Hypothalamus (tissue), 51 donors: ENCODE measurements at regions not wholly inside any gene's neighbourhood (a gene's known extent, or its start where the extent isn't known, plus 50 kb on each side); places are given as distances from the start of the nearest gene placed in this dataset.

ENCODE experiments used
- DNase-seq, 51 donors: peaks; one replicate each; lab custom pipeline; 2025; lab: John Stamatoyannopoulos, UW

DNA sequence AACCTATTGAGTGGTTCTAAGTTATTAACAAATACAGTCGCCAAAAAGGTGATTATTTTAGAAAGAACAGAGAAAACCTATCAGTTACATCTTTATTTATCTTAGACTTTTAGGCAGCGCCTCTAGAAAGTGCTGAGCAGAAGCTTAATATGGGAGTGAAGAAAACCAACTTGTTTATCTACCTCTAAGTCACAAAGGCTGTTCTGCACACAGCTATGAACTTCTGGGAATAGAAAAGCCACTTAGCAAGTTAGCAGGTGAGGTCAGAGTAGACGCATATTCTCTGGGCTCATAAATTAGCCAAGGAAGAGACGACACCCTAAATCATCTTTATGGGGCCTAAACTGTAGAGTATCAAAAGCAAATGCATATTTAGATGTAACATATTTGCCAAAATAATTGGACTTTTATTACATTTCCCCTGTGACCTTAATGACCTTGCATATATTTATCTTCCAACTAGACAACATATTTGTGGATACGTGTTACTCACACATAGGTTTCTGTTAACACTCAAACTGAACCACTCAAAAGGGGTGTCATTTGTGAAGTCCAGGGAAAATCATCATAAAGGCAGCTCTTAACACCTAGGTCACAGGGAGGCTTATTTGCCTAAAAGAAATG is 267.1 kb downstream of the ADGB start:
- no peak for DNase-seq

DNA sequence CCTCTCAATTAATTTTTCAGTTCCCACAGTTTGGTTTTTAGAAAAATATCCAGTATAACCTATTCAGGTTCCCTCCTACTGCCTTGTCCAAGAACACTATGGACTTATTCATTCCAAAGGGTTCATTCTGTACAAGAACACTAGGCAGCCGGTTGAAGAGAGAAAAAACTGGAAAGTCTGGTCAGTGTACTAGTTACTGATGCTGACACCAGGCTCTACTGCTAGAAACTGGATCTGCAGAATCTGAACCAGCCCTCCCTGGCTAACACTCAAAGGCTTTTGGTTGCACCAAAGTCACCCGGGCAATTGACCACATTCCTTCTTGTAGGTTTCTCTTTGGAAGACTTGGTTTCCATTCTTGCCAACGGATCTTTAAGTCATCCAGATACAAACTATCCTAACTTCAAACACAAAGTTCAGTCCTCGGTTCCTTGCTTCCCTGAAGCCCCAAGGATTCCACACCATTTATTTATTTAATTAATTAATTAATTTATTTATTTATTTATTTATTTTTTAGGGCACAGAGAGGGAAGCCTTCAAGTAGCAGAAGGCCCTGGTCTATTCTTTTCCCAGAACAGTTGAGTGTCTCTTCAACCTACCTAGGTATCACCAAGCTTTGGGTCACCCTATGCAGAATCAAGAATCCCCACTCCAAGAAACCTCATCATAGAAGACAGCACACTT is 268.1 kb downstream of the ADGB start:
- no peak for DNase-seq

DNA sequence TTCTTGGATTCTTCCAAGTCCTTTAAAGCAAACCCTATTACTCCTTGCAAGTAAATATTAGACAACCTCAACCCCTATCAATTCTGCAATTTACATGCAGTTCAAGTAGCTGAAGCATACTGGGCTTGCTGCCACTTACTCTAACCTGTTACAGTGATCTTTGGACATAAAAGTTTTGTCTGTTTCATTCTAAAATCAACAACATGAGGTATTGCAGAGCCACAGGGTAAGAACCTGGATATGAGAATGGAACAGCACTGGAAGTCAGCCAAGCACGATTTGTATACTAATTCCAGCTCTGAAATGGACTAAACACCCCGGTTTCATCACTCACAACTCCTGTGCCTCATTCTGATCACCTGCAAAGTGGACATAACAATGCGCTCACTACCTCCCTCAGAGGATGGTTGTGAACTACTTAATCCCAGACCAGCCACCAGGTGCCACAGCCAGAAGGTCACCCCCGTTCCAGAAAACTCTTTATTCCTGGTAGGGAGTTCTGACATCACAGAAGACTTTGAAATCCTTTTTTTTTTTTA is 270.0 kb downstream of the ADGB start:
- no peak for DNase-seq

DNA sequence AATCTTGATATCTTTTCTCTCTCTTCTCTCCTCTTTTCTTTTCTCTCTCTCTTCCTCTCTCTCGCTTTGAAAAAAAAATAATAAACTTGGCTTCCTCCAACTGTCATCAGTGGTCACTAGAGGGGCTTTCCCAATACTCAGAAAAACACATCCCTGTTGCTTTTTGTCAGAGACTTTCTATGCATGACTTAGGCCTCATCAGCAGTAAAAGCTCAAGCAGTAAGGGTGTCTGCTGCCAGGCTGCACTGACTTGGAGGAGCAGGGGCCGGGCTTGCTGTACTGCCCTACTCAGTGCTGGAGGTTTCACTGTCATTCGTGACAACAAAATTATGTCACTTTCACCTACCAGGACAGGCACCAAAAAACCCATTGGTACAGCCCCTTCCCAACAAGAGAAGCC is 272.0 kb downstream of the ADGB start:
- DNase-seq, result no peak

DNA sequence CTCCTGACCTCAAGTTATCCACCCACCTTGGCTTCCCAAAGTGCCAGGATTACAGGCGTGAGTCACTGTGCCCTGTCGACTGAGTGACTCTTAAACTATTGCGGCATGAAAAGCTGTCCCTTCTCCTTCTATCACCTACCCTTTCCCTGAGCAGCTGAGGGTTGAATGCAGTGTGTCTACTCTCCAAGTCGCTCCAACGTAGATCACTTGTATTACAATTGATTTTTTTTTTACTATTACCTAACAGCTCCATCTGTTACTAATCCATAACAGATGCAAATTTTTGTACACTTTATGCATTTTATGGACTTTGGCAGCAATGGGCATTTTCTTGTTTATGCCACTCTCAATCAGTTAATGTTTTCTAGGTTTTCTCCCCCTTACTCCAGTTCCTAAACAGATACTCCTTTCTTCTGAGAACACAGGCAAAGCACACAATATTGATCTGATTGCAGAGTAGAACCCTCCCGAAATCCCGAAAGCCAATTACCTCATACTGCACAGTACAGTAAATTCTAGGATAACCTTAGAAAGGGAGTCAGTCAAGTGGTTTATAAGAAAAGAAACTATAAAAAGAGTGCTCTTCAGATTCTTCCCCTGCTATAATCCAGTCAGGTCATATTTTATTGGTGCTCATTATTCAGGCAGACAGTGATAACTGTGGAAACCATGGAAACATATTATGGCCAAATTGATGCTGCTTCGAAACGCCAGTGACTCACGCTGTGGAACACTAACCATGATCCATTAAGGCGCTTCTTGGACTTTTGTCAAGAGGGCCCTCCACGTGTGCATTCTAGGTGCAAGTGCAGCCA is 273.0 kb downstream of the ADGB start:
- peak in 2 of 51 donors; percentile 7 to 13 for DNase-seq

DNA sequence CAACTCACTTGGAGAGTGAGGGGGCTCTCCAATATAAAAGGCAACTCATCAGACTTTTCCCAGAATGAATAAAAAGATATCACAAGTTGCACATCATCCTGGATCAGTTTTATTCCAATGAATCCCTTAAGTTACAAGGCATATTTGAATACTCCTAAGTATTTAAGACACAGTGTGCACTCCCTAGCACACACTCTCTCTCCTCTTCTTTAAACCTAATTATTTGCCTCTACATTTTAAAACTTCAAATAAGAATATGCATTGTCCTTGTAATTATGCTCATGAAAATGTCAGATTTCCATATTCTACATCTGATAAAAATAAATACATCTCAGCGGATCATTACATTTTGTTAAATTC is 273.6 kb downstream of the ADGB start:
- no peak for DNase-seq

DNA sequence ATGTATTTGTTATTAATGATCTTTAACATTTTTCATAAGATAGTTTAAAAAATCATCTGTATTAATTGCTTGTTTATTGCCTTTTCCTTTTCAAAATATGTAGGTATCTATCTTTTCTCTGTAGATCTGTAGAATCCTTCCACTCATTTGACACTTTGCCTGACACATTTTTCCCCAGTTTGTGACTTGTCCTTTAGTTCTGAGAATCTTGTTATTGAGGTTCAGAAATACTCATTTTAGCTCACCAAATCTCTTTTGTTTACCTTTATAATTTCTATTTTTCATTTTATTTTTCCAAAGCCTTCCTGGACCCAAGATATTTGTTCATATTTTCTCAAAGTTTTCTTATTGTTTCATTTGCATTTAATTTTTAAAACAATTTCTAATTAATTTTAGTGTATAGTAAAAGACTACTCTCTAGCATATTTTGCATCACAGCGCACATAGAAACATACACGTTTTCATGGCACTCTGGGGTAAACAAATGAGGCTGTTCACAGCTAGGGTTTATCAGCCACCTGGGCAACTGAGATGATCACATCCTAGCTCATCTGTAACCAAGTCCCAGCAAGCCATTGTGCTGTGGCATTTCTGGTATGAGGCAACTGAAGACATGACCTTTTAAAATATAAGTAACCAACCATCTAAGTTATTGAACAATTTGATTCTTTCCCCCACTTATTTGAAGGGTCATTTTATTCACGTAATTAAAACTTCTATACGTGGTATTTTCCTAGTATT is 275.7 kb downstream of the ADGB start:
- no peak for DNase-seq

DNA sequence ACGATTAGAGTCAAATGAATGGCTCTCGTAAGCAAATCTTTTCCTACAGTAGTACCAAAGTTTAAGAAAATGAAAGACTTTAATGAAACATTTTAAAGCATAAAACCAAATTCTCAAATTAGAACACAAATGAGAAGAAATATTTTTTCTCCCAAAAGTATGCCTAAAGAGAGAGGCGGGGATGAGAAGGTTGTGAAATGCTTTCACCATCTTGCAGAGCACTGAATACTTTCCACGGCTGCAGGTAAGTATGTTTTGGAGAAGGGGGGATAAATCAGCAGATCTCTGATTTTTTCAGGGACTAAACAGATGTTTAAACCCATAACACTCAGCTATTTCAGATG is 277.1 kb downstream of the ADGB start:
- no peak for DNase-seq

DNA sequence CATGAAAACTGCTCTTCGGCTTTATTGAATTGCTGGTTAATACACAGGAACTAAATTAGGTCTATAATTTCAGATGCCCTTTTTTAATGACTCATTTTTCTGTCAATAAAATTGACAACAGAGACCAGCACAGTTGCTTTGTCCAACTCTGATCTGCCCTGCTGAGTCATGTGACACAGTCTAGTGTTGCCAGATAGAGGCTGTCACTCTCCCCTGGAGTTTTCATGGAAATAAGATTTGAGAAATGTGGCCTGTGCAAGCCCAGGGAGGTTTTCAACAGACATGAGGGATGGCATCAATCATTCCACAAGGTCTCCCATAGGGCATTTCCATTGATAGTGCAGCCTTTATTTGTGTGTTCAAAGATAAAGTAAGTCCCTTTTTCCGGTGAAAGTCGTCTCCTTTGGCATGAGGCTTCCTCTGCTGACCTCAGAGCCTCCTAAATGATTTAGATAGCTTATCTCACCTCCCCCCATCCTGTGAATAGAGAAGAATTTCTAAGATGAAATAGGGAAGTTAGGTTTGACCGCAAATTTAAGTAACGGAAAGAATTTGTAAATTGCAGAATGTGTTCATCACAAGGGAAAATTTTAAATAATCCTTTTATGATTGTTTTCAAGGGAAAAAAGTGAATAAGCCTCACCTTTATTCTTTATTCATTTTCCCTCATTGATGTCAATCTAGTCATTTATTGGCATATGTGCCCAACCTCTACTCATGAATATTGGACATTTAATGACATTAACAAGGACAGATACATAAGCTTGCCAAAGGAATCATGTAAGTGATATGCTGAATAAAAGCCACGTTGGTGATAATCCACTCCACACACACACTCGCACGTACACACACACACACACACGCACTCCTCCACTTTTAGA is 277.7 kb downstream of the ADGB start:
- no peak for DNase-seq

DNA sequence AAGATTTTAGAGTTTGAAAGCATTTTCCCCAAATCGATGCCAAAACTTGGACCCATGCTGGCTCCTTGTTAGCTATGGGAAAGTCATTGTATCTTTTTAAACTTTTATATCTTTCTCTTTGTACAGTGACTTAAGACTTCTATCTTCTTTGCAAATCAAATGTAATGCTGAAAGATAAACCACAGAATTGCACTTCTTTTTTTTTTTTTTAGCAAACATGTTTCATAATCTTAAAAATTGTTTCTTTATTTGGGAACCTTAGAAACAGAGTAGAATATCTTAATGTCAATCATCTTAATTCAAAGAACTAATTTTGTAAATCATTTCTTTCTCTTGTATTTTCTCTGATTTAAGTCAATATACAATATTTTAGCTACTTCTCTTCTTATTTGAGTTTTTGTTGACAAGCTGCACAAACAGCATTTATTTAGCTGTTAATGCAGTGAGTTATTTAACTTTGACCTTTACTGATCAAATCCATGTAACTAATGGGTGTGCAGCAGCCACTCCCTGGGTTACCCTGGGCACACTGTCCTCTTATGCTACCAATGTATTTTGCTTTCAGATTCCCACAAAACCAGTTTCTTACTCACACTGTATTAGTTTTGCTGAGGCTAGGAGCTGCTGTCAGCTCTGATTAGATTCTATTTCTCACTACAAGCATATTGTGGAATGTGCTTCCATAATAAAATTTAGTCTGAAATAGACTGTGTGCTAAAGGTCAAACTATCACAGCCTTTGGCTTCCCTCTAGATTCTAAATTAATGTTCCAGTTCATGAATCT is 279.6 kb downstream of the ADGB start:
- no peak for DNase-seq

DNA sequence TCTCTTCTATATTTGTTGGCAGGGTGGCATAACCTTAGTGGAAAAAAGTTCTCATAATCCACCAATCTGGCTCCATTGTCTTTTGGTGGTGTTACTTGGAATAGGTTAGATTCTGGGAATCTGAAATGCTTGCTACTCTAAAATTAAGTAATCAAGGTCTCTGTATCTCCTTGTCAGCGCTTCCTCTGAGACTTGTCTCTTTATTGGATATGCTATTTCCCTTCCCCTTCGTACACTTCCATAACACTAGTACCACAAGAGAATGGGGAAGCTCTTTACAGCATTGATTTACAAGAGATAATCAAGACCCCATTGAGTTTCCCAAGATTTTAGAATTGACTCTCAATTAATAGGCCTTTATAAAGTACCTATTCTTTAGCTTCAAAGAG is 280.2 kb downstream of the ADGB start:
- DNase-seq, result no peak

DNA sequence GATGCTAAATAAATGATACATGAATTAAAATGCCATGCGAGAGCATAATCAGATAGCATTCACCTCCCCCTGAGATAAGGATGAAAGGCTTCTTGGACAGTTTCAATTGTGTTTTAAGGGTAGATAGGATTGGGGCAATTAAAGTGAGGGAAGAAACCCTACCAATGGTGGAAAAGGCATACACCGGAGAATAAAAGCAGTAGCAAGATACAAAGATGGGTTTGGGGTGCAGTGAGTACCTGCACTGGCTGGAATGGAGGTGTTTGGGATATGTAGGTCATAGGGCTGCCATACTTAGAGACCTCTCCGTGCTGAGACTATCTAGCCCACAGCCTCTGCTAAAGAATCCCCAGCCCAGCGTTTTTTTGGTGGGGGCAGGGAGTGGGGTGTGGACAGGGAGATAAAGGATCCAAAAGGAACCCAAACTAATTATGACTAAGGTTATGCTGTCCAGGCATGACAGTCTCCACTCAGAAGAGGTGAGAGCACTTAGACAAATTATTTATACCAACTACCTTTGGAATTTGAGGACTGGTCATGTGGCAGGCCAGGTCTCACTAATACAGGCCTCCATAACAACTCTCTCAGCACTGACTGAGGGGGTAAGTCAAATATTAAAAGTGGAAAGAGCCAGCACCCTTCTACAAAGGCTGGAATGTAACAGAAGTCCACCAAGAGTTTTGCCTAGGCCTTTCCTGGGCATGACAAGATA is 280.8 kb downstream of the ADGB start:
- no peak for DNase-seq

DNA sequence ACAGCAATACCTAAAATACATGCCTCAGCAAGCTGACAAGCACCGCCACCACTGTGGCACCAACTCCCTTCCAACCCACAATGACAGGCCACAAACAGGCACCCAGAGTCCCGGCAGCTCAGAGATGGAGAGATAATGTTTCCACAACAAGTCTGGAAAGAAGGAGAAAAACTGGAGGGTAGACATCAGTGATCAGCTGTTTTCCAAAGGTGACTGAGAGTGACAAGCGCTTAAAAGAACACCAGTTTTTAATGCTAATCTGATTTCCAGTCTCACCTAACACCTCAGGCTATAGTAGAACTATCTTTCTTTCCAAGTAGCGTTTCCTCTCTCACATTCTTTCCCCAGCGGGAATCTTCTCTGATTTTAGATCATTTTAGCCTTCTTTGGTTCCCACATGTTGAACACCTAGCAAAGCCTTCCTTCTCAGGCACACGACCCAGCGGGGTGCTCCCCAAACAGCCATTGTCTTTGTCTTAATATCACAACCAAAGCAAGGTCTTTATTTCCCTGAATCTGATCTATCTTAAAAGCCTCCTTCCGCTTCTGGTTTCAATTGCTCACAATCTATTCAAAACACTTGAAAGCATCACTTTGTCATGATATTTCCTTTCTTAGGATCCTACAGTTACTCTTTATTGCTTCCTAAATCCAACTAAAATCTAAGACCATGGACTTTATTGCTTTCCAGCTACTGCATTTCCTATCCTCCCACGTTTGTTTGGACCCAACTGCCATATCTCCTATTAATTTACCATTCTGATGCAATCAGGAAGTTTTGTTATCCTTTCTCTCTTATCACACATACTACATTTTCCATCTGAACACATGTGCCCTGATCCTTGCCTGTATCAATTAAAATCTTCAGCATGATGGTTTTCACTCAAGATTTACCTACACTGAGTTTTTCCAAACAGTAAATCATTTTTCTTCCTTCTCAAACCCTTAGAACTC is 282.7 kb downstream of the ADGB start:
- DNase-seq, result no peak

DNA sequence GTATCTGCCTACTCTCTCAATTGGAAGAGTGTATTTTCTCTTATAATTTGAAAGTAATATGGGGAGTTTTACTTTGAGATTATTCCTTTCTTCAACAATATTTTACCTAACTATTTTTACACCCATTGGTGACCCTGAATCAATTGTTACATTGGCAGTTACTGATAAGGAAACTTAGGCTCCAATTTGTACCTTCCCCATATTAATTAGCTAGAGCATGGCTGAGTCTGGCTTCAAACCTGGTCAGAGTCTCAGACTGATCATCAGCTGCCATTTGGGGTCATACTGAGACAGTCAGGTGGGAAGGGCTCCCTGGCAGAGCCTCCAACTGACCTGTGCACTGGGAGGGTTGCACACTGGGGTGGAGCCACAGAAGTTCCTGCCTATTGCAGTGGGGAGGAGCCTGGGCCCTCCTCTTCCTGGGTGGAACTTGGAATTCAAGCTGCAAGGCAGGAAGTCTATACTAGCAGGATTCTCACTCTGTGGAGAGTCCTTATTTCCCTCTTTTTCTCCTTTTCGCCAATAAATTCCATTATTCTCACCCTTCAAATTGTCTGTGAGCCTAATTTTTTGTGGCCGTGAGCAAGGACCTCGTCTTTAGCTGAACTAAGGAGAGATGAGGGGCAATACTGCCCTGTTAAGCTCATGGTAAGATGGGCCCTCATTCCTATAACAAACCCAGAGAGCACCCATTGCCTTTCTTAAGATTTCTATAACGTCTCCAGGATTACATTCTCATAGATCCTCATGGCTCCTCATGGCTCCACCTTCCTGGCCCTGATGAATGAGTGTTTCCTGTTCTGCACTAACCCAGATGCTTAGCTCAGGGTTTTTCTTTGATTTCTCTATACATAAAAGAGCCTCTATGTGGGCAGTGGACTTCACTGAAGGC is 285.1 kb downstream of the ADGB start:
- no peak for DNase-seq

DNA sequence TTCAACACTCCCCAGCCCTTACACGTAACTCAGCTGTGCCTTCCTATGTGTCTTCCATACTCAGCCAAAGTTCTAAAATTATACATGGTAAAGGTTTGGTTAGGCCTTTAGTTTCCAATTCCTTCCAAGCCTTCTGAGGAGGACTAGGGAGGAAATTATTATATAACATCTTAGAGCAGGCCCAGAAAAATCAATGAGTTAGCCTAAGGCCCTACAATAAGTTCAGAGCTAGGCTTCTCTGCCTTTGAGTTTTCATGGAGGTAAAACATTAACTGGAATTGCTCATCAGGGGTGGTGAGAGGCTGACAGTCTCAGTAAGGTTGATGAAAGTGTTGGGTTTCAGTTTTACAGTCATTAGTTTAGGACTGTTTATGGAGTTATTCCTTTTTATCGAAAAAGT is 286.0 kb downstream of the ADGB start:
- DNase-seq, result no peak

DNA sequence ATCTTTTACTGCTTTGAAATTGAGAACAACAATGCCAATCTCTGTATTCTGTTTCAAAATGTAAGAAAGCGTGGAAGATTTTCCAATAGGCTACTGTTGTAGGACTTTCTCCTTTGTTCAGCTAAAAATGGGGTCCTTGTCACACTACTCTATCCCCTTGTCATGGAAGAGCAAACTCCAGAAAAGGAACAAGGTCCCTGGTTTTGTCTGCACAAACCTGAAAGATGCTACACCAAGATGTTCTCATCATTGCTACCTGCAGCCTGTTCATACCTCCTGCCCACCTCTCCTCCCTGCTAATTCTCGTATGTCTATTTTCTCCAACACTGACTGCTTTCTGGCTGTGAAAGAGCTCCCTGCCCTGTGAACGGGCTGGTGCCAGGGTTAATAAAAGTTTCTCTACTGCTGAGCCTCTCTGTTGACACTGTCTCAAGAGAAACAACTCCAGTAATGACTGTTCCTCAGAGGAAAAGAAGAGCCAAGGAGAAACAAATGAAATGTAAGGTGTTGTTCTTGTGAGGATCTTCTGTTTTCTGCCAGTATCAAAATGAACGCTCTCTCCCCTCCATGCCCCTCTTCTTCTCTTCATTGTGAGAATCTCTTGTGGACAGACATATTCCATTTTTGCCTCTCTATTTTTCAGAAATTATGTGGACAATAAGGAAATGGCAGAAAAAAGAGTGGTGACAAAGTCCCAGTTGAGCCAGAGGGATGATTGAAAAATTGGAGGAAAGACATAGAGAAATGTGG is 287.1 kb downstream of the ADGB start:
- DNase-seq, result no peak
